ENCODE measurements at regions not wholly inside any gene's neighbourhood (a gene's known extent, or its start where the extent isn't known, plus 50 kb on each side); places are given as distances from the start of the nearest gene placed in this dataset.

DNA sequence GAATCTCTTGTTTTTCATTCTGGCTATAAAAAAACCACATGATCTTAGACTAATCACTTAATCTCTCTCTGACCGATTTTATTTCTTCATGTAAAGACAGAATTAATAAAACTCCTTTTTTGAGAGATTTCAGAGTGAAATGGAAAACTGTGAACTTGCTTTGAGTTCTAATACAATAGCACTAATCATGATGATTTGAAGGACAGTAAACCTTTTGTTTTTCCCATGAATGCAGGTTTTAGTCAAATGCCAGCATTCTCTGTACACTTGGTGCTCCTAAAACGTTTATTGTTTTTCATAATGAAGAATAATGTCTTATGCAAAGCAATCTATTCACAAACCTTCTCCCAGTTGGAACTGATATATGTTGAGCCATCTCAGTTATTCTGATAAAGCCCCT is 86.8 kb downstream of the SLC24A2 start:
- TF ChIP-seq, protein P1, sequence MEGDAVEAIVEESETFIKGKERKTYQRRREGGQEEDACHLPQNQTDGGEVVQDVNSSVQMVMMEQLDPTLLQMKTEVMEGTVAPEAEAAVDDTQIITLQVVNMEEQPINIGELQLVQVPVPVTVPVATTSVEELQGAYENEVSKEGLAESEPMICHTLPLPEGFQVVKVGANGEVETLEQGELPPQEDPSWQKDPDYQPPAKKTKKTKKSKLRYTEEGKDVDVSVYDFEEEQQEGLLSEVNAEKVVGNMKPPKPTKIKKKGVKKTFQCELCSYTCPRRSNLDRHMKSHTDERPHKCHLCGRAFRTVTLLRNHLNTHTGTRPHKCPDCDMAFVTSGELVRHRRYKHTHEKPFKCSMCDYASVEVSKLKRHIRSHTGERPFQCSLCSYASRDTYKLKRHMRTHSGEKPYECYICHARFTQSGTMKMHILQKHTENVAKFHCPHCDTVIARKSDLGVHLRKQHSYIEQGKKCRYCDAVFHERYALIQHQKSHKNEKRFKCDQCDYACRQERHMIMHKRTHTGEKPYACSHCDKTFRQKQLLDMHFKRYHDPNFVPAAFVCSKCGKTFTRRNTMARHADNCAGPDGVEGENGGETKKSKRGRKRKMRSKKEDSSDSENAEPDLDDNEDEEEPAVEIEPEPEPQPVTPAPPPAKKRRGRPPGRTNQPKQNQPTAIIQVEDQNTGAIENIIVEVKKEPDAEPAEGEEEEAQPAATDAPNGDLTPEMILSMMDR (IDR thresholded peaks at IDR 0.05; ENCODE audit: low read length), result no peak
- TF ChIP-seq EZH2 (IDR thresholded peaks at IDR 0.05; ENCODE audit: borderline replicate concordance, low read length), result no peak
